ENCODE measurements at regions not wholly inside any gene's neighbourhood (a gene's known extent, or its start where the extent isn't known, plus 50 kb on each side); places are given as distances from the start of the nearest gene placed in this dataset.

DNA sequence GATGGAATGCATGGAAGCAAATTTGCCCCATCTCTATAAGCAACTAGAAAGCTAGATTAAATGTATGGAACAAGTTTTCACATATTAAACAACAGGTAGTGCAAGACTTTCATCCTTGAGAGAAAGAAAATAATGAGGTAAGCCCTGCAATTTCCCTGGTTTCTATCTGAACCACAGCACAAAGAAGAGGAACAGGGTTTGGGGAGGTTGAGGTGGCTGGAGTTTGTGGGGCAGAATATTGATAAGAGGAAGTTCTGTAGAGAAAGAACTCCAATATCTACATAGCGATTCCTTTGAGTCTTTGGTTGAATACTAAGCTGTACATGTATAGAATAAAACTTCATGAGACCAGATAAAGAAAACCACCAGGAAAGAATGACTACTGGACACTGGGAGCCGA is 96.3 kb upstream of the CCND2 start:
- no peak for DNase-seq (ENCODE audit: unreplicated experiment)
- no peaks in the 10 kb centered on the region for H3K4me1 Mint-ChIP-seq (ENCODE audit: insufficient read depth, unreplicated experiment)
- ChIA-PET CTCF (interaction anchor here (0.6 to 1.1 kb wide), 5 partner anchors 23 to 166 kb away, joined by 3 to 4 read pairs (median 3); no protein-coding TSS in a partner anchor), POLR2A (interaction anchor here (1.0 kb wide), 1 partner anchor 11 kb away, joined by 3 read pairs; no protein-coding TSS in a partner anchor)
- H3K36me3 Mint-ChIP-seq (ENCODE audit: insufficient read depth, unreplicated experiment): no peaks in the 10 kb centered on the region
- peaks cover 22% of the 10 kb centered on the region for H3K27me3 Mint-ChIP-seq (ENCODE audit: insufficient read depth, unreplicated experiment)
- intact Hi-C loops (cut with micrococcal nuclease): no loop called here
- no peak overlapping the region for H3K4me3 Mint-ChIP-seq (ENCODE audit: unreplicated experiment)
- BruUV-seq (replicated peaks): no TSS peak
- TF ChIP-seq CTCF (IDR thresholded peaks at IDR 0.05; ENCODE audit: unreplicated experiment): no peak
- H3K27ac Mint-ChIP-seq (ENCODE audit: low read depth, unreplicated experiment): no peak overlapping the region
- no peaks in the 10 kb centered on the region for H3K9me3 Mint-ChIP-seq (ENCODE audit: unreplicated experiment)

GRCh38 chr12:4176168-4176567 is 97.4 kb upstream of the CCND2 start:
- ChIA-PET CTCF (interaction anchor here (0.6 kb wide), 3 partner anchors 846 to 1917 kb away, joined by 3 to 4 read pairs (median 3); no protein-coding TSS in a partner anchor), POLR2A (interaction anchor here (0.8 kb wide), 1 partner anchor 8 kb away, joined by 3 read pairs; no protein-coding TSS in a partner anchor)
- peaks cover 19% of the 10 kb centered on the region for H3K27me3 Mint-ChIP-seq (ENCODE audit: insufficient read depth, unreplicated experiment)
- no peak overlapping the region for H3K27ac Mint-ChIP-seq (ENCODE audit: low read depth, unreplicated experiment)
- H3K4me1 Mint-ChIP-seq (ENCODE audit: insufficient read depth, unreplicated experiment): no peaks in the 10 kb centered on the region
- DNase-seq (ENCODE audit: unreplicated experiment): no peak
- no peak for TF ChIP-seq CTCF (IDR thresholded peaks at IDR 0.05; ENCODE audit: unreplicated experiment)
- no peaks in the 10 kb centered on the region for H3K9me3 Mint-ChIP-seq (ENCODE audit: unreplicated experiment)
- no peaks in the 10 kb centered on the region for H3K36me3 Mint-ChIP-seq (ENCODE audit: insufficient read depth, unreplicated experiment)
- BruUV-seq (replicated peaks): no TSS peak
- intact Hi-C loops (cut with micrococcal nuclease): no loop called here
- H3K4me3 Mint-ChIP-seq (ENCODE audit: unreplicated experiment): no peak overlapping the region

DNA sequence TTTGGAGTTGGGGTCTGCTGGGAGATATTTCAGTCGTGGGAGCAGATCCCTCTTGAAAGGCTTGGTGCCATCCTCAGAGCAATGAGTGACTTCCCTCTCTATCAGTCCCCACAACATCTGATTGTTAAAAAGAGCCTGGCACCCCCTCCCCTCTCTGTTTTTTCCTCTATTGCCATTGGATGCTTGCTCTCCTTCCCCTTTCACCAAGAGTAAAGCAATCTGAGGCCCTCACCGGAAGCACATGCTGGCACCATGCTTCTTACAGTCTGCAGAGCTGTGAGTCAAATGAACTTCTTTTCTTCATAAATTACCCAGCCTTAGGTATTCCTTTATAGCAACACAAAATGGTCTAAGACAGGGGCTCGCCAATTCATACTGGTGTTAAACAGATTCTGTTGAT is 99.1 kb upstream of the CCND2 start:
- Mint-ChIP-seq H3K9me3 (ENCODE audit: unreplicated experiment) (no peaks in the 10 kb centered on the region), H3K27me3 (ENCODE audit: insufficient read depth, unreplicated experiment) (peaks cover 37% of the 10 kb centered on the region), H3K36me3 (ENCODE audit: insufficient read depth, unreplicated experiment) (no peaks in the 10 kb centered on the region), H3K4me3 (ENCODE audit: unreplicated experiment) (no peak overlapping the region), H3K4me1 (ENCODE audit: insufficient read depth, unreplicated experiment) (no peaks in the 10 kb centered on the region), H3K27ac (ENCODE audit: low read depth, unreplicated experiment) (no peak overlapping the region)
- ChIA-PET CTCF (no interaction called here), POLR2A (interaction anchor here (0.6 to 1.3 kb wide), 2 partner anchors 10 to 32 kb away, joined by 3 to 4 read pairs; no protein-coding TSS in a partner anchor)
- TF ChIP-seq CTCF (IDR thresholded peaks at IDR 0.05; ENCODE audit: unreplicated experiment): no peak
- no TSS peak for BruUV-seq (replicated peaks)
- intact Hi-C loops (cut with micrococcal nuclease): no loop called here
- DNase-seq (ENCODE audit: unreplicated experiment): no peak

- Mint-ChIP-seq H3K9me3 (ENCODE audit: unreplicated experiment) (no peaks in the 10 kb centered on the region), H3K27me3 (ENCODE audit: insufficient read depth, unreplicated experiment) (peaks cover 51% of the 10 kb centered on the region), H3K36me3 (ENCODE audit: insufficient read depth, unreplicated experiment) (no peaks in the 10 kb centered on the region), H3K4me3 (ENCODE audit: unreplicated experiment) (no peak overlapping the region), H3K27ac (ENCODE audit: low read depth, unreplicated experiment) (no peak overlapping the region), H3K4me1 (ENCODE audit: insufficient read depth, unreplicated experiment) (no peaks in the 10 kb centered on the region)
- no peak for DNase-seq (ENCODE audit: unreplicated experiment)
- ChIA-PET POLR2A (no interaction called here), CTCF (no interaction called here)
- TF ChIP-seq CTCF (IDR thresholded peaks at IDR 0.05; ENCODE audit: unreplicated experiment): no peak
- intact Hi-C loops (cut with micrococcal nuclease): no loop called here
- BruUV-seq (replicated peaks): no TSS peak
Observed at GRCh38 chr12:4172999-4173398, 100.6 kb upstream of the CCND2 start.

Data from MCF 10A (cell line).